ENCODE measurements at regions not wholly inside any gene's neighbourhood (a gene's known extent, or its start where the extent isn't known, plus 50 kb on each side); places are given as distances from the start of the nearest gene placed in this dataset.

DNA sequence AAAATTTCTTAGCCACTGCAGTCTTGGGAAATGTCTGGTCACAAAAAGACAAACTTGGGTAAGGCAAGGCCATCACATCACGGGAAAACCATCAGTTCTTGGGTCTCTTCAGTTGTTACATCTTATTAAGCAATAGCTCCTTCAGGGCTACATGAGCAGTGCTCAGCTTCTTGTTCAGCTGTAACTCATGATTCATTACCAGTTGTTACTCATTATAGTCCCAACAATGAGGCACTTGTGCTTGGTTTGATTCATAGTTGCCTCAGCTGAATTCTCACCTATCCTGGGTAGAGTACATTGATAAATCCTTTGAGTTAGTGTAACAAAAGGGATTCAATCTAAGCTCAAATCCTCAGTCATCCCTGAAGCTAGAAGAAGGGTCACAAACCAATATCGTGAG, 102.4 kb upstream of the DCC start:
- TF ChIP-seq, protein P1, sequence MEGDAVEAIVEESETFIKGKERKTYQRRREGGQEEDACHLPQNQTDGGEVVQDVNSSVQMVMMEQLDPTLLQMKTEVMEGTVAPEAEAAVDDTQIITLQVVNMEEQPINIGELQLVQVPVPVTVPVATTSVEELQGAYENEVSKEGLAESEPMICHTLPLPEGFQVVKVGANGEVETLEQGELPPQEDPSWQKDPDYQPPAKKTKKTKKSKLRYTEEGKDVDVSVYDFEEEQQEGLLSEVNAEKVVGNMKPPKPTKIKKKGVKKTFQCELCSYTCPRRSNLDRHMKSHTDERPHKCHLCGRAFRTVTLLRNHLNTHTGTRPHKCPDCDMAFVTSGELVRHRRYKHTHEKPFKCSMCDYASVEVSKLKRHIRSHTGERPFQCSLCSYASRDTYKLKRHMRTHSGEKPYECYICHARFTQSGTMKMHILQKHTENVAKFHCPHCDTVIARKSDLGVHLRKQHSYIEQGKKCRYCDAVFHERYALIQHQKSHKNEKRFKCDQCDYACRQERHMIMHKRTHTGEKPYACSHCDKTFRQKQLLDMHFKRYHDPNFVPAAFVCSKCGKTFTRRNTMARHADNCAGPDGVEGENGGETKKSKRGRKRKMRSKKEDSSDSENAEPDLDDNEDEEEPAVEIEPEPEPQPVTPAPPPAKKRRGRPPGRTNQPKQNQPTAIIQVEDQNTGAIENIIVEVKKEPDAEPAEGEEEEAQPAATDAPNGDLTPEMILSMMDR (IDR thresholded peaks at IDR 0.05; ENCODE audit: low read depth, low read length, poor library complexity, severe bottlenecking) = no peak
- TF ChIP-seq EZH2phosphoT487 (IDR thresholded peaks at IDR 0.05; ENCODE audit: borderline replicate concordance, low read length) = no peak

Measured in DOHH2 (cell line).